ENCODE measurements at regions not wholly inside any gene's neighbourhood (a gene's known extent, or its start where the extent isn't known, plus 50 kb on each side); places are given as distances from the start of the nearest gene placed in this dataset.
"Not testable (repeated sequence)": the region's sequence is repeated elsewhere in the genome, so short reads cannot be mapped to it uniquely, and the experiment has no call there.

GRCh38 chr4:27075603-27076002 is 215.0 kb downstream of the STIM2 start:
- DNase-seq (ENCODE audit: low spot score); FAIRE-seq: not testable (repeated sequence)

- FAIRE-seq (no peak), DNase-seq (ENCODE audit: low spot score) (no peak)
Measured at GRCh38 chr4:27078934-27079455, 218.4 kb downstream of the STIM2 start.

- FAIRE-seq (no peak), DNase-seq (ENCODE audit: low spot score) (no peak)
Measured at GRCh38 chr4:27081675-27082586, 221.3 kb downstream of the STIM2 start.

- DNase-seq (ENCODE audit: low spot score) = no peak
- no peak for FAIRE-seq
Measured at GRCh38 chr4:27082776-27083175, 222.1 kb downstream of the STIM2 start.

GRCh38 chr4:27084685-27085361 is 224.2 kb downstream of the STIM2 start:
- peak; percentile 22 for DNase-seq (ENCODE audit: low spot score)
- no peak for FAIRE-seq

- FAIRE-seq = no peak
- DNase-seq (ENCODE audit: low spot score) = no peak
Measured at GRCh38 chr4:27085396-27085795, 224.8 kb downstream of the STIM2 start.

- DNase-seq (ENCODE audit: low spot score) (no peak), FAIRE-seq (no peak)
Measured at GRCh38 chr4:27087306-27088045, 226.8 kb downstream of the STIM2 start.

GRCh38 chr4:27088491-27088890 is 227.8 kb downstream of the STIM2 start:
- no peak for FAIRE-seq
- DNase-seq (ENCODE audit: low spot score) = no peak

- FAIRE-seq (no peak), DNase-seq (ENCODE audit: low spot score) (no peak)
Measured at GRCh38 chr4:27089186-27089585, 228.5 kb downstream of the STIM2 start.

- no peak for FAIRE-seq
Measured at GRCh38 chr4:27090406-27090805, 229.8 kb downstream of the STIM2 start.

GRCh38 chr4:27094224-27094623 is 233.6 kb downstream of the STIM2 start:
- no peak for FAIRE-seq
- DNase-seq (ENCODE audit: low spot score) = no peak

More at GRCh38 chr4:27090406-27090805, 229.8 kb downstream of the STIM2 start:
- DNase-seq (ENCODE audit: low spot score) = no peak

- DNase-seq (ENCODE audit: low spot score) (no peak), FAIRE-seq (no peak)
Measured at GRCh38 chr4:27094783-27095182, 234.1 kb downstream of the STIM2 start.

- no peak for DNase-seq (ENCODE audit: low spot score)
- FAIRE-seq = no peak
Measured at GRCh38 chr4:27096142-27096824, 235.6 kb downstream of the STIM2 start.

GRCh38 chr4:27098034-27098433 is 237.4 kb downstream of the STIM2 start:
- no peak for FAIRE-seq

GRCh38 chr4:27100713-27101112 is 240.1 kb downstream of the STIM2 start:
- DNase-seq (ENCODE audit: low spot score) (no peak), FAIRE-seq (no peak)

More at GRCh38 chr4:27098034-27098433, 237.4 kb downstream of the STIM2 start:
- no peak for DNase-seq (ENCODE audit: low spot score)

- FAIRE-seq = no peak
- no peak for DNase-seq (ENCODE audit: low spot score)
Measured at GRCh38 chr4:27101126-27101525, 240.5 kb downstream of the STIM2 start.

- DNase-seq (ENCODE audit: low spot score) = no peak
- FAIRE-seq = no peak
Measured at GRCh38 chr4:27101561-27101960, 240.9 kb downstream of the STIM2 start.

- no peak for FAIRE-seq
Measured at GRCh38 chr4:27111627-27112026, 251.0 kb downstream of the STIM2 start.

GRCh38 chr4:27112587-27112986 is 251.9 kb downstream of the STIM2 start:
- DNase-seq (ENCODE audit: low spot score) = no peak
- FAIRE-seq = no peak

More at GRCh38 chr4:27111627-27112026, 251.0 kb downstream of the STIM2 start:
- no peak for DNase-seq (ENCODE audit: low spot score)

GRCh38 chr4:27115221-27115620 is 254.6 kb downstream of the STIM2 start:
- no peak for DNase-seq (ENCODE audit: low spot score)
- no peak for FAIRE-seq

GRCh38 chr4:27117453-27117852 is 256.8 kb downstream of the STIM2 start:
- DNase-seq (ENCODE audit: low spot score) (no peak), FAIRE-seq (no peak)

Data from urothelium cell line (cell line).